ENCODE measurements at regions not wholly inside any gene's neighbourhood (a gene's known extent, or its start where the extent isn't known, plus 50 kb on each side); places are given as distances from the start of the nearest gene placed in this dataset.

GRCh38 chr12:126581655-126582054 lies 1516.4 kb downstream of the AACS start:
- no peak overlapping the region for H3K4me3 ChIP-seq (ENCODE audit: low read depth, low read length)
- no peak for TF ChIP-seq CTCF (IDR thresholded peaks at IDR 0.05; ENCODE audit: borderline replicate concordance, insufficient read depth, low read depth, low read length)

- no peak for TF ChIP-seq CTCF (IDR thresholded peaks at IDR 0.05; ENCODE audit: borderline replicate concordance, insufficient read depth, low read depth, low read length)
- no peak overlapping the region for H3K4me3 ChIP-seq (ENCODE audit: low read depth, low read length)
These were observed 1517.0 kb downstream of the AACS start for GRCh38 chr12:126582231-126582630.

GRCh38 chr12:126588586-126589249 lies 1523.5 kb downstream of the AACS start:
- no peak overlapping the region for H3K4me3 ChIP-seq (ENCODE audit: low read depth, low read length)
- TF ChIP-seq CTCF (IDR thresholded peaks at IDR 0.05; ENCODE audit: borderline replicate concordance, insufficient read depth, low read depth, low read length): no peak

- no peak overlapping the region for H3K4me3 ChIP-seq (ENCODE audit: low read depth, low read length)
- no peak for TF ChIP-seq CTCF (IDR thresholded peaks at IDR 0.05; ENCODE audit: borderline replicate concordance, insufficient read depth, low read depth, low read length)
These were observed 1526.3 kb downstream of the AACS start for GRCh38 chr12:126591533-126591932.

- H3K4me3 ChIP-seq (ENCODE audit: low read depth, low read length): no peak overlapping the region
- no peak for TF ChIP-seq CTCF (IDR thresholded peaks at IDR 0.05; ENCODE audit: borderline replicate concordance, insufficient read depth, low read depth, low read length)
These were observed 1536.2 kb downstream of the AACS start for GRCh38 chr12:126601184-126602170.

- H3K4me3 ChIP-seq (ENCODE audit: low read depth, low read length): no peak overlapping the region
- TF ChIP-seq CTCF (IDR thresholded peaks at IDR 0.05; ENCODE audit: borderline replicate concordance, insufficient read depth, low read depth, low read length): no peak
These were observed 1537.4 kb downstream of the AACS start for GRCh38 chr12:126602612-126603011.

All from GM12875 (cell line).